Type B pancreatic cell (in vitro differentiated cells): ENCODE measurements at regions not wholly inside any gene's neighbourhood (a gene's known extent, or its start where the extent isn't known, plus 50 kb on each side); places are given as distances from the start of the nearest gene placed in this dataset.

Source experiments
- DNase-seq: peaks from one replicate; pipeline ENCODE4 v3.0.0; 2021; ENCODE audit warnings: mixed read lengths; ENCODE audit not compliant: unreplicated experiment; ENCODE audit errors: extremely low spot score
- H3K27ac Mint-ChIP-seq: 2 replicates; pipeline ENCODE4 v1.8.0; 2021; ENCODE audit warnings: mild to moderate bottlenecking, mixed read lengths
- H3K27me3 Mint-ChIP-seq: 2 replicates; pipeline ENCODE4 v1.8.0; 2021; ENCODE audit warnings: mixed read lengths
- H3K36me3 Mint-ChIP-seq: 2 replicates; pipeline ENCODE4 v1.8.0; 2021; ENCODE audit warnings: mixed read lengths
- H3K4me1 Mint-ChIP-seq: one replicate; pipeline ENCODE4 v1.8.0; 2021; ENCODE audit warnings: mixed read lengths; ENCODE audit not compliant: unreplicated experiment
- H3K4me3 Mint-ChIP-seq: 2 replicates; pipeline ENCODE4 v1.8.0; 2021; ENCODE audit warnings: mild to moderate bottlenecking, mixed read lengths
- H3K9me3 Mint-ChIP-seq: 2 replicates; pipeline ENCODE4 v1.8.0; 2021; ENCODE audit warnings: mixed read lengths
- TF ChIP-seq, protein P1 (sequence below): fragments of 200-600 bp; sonication (generic); conservative IDR thresholded peaks from 2 replicates; pipeline ENCODE4 v1.5.0; 2021; ENCODE audit warnings: antibody characterized with exemption, mild to moderate bottlenecking

DNA sequence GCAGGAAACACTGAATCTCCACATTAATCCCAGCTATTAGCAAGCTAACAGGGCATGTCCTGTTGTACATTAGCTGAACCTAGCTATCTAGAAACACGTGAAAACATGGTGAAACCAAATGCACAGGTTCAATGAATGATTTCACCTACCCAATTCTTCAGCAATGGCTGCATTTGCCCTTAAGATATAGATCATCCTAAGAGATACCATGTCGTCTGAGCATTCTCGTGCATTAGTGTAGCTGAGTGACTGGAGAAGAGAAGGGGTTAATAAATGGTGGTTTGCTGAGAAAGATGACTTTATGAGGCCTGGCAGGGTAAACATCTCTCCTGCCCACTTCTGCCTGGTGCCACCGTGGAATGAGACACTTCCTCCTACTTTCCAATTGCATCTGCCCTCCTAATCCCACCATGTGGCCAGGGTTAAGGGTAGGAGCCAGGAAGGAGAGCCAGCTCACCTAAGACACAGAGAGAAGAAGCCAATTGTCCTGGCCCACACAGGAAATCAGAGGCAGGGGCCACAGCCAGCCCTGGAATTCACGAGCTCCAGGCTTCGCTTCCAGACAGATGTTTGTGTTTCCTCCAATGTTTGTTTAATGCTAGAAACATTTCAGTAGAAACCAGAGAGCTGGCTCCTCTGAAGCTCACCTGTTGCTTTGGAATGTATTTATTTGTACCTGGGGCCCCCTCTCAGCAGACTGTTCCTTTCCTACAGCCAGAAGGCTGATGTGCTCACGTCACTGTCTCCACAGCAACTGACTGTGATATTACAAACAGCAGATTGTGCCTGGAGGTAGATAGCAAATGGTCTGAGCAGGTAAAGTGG is 126.0 kb upstream of the PARP11 start:
- peaks cover 6% of the 10 kb centered on the region for H3K27me3 Mint-ChIP-seq
- H3K4me3 Mint-ChIP-seq = peak overlapping the region; percentile 62
- TF ChIP-seq, protein P1, sequence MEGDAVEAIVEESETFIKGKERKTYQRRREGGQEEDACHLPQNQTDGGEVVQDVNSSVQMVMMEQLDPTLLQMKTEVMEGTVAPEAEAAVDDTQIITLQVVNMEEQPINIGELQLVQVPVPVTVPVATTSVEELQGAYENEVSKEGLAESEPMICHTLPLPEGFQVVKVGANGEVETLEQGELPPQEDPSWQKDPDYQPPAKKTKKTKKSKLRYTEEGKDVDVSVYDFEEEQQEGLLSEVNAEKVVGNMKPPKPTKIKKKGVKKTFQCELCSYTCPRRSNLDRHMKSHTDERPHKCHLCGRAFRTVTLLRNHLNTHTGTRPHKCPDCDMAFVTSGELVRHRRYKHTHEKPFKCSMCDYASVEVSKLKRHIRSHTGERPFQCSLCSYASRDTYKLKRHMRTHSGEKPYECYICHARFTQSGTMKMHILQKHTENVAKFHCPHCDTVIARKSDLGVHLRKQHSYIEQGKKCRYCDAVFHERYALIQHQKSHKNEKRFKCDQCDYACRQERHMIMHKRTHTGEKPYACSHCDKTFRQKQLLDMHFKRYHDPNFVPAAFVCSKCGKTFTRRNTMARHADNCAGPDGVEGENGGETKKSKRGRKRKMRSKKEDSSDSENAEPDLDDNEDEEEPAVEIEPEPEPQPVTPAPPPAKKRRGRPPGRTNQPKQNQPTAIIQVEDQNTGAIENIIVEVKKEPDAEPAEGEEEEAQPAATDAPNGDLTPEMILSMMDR = no peak
- peaks cover 4% of the 10 kb centered on the region for H3K4me1 Mint-ChIP-seq
- H3K9me3 Mint-ChIP-seq = peaks cover 10% of the 10 kb centered on the region
- peak overlapping the region; percentile 98 for H3K27ac Mint-ChIP-seq
- DNase-seq = no peak
- no peaks in the 10 kb centered on the region for H3K36me3 Mint-ChIP-seq

DNA sequence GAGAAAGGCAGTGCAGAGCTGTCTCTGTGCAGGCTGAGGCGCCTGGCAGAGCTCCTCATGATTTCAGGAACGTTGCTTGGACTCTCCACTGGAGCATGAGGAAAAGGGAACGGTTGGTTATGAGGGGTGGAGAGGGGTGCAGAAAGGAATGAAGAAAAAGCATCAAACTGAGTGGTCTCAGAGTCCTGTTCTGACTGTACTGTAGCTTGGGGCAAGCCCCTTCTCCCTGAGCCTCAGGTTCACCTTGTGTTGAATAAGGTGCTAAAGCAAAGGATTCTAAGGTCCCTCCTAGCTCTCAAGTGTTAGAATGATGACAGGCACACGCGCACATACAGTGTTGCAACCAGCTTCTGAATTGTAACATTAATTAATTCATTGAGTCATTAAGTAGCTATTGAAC is 125.2 kb upstream of the PARP11 start:
- peak overlapping the region; percentile 71 for H3K27ac Mint-ChIP-seq
- peaks cover 10% of the 10 kb centered on the region for H3K9me3 Mint-ChIP-seq
- no peak for DNase-seq
- peaks cover 4% of the 10 kb centered on the region for H3K36me3 Mint-ChIP-seq
- TF ChIP-seq, protein P1 = no peak
- peaks cover 11% of the 10 kb centered on the region for H3K27me3 Mint-ChIP-seq
- H3K4me1 Mint-ChIP-seq = peaks cover 4% of the 10 kb centered on the region
- no peak overlapping the region for H3K4me3 Mint-ChIP-seq

DNA sequence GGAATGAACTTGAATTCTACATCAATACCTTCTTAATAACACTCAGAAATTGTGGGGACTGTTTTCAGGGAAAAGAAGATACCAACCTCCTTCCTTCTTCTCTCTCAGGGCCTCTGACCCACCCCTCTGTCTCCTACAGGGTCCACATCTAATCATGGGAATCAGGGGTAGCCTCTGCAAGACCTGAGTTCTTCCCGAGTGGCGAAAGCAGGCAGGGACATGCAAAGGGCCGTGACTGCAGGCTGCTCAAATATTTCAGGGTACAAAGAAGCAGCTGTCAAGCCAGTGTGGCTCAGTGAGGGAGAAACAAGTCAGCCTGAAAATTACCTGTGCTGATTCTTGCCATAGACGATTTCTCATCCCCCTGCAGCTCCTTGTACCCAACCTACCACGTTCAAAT is 123.1 kb upstream of the PARP11 start:
- no peak overlapping the region for H3K4me3 Mint-ChIP-seq
- peaks cover 6% of the 10 kb centered on the region for H3K9me3 Mint-ChIP-seq
- H3K27ac Mint-ChIP-seq = peak overlapping the region; percentile 66
- DNase-seq = no peak
- H3K4me1 Mint-ChIP-seq = peaks cover 4% of the 10 kb centered on the region
- H3K27me3 Mint-ChIP-seq = peaks cover 29% of the 10 kb centered on the region
- H3K36me3 Mint-ChIP-seq = peaks cover 4% of the 10 kb centered on the region
- TF ChIP-seq, protein P1 = no peak

DNA sequence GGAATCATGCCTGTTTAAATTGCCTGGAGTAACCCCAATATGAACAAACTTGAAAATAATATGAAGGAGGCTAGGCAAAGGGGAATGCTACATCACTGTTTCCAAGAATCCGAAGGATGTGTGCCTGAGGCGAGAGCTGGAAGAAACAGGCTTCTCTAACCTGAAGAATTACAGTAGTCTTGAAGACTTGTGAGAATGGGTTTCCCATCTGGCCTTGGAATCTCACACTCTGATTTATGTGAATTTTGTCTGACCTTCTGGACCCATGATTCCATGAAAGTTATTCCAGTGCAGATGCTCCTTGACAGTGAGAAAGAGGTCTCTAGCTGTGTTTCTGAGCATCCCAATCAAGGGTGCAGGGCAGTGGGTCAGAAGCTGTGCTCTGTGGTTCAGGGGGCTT is 122.1 kb upstream of the PARP11 start:
- no peaks in the 10 kb centered on the region for H3K9me3 Mint-ChIP-seq
- peaks cover 4% of the 10 kb centered on the region for H3K36me3 Mint-ChIP-seq
- peaks cover 4% of the 10 kb centered on the region for H3K4me1 Mint-ChIP-seq
- DNase-seq = no peak
- H3K4me3 Mint-ChIP-seq = no peak overlapping the region
- TF ChIP-seq, protein P1 = no peak
- H3K27ac Mint-ChIP-seq = peak overlapping the region; percentile 66
- H3K27me3 Mint-ChIP-seq = peaks cover 29% of the 10 kb centered on the region

DNA sequence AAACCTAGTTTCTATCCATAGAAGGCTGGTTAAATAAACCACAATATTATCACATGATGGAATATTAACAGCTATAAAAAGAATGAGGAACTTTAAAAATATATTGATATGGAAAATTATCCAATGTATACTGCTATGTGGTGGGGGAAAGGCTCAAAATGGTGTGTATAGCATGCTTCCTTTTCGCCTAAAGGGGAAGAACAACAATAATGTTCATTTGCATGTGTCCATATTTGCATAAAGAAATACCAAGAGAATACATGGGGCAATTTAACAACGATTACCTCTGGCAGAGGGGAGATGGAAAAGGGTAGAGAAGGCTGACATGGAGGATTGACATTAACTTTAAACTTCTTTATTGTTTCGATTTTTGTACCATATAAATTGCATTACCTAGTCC is 121.3 kb upstream of the PARP11 start:
- H3K4me3 Mint-ChIP-seq = no peak overlapping the region
- DNase-seq = no peak
- no peak overlapping the region for H3K27ac Mint-ChIP-seq

More for the DNA sequence above, 121.3 kb upstream of the PARP11 start:
- TF ChIP-seq, protein P1 = no peak
- peaks cover 4% of the 10 kb centered on the region for H3K36me3 Mint-ChIP-seq
- H3K27me3 Mint-ChIP-seq = peaks cover 30% of the 10 kb centered on the region
- no peaks in the 10 kb centered on the region for H3K9me3 Mint-ChIP-seq
- peaks cover 4% of the 10 kb centered on the region for H3K4me1 Mint-ChIP-seq
